HK-2 (cell line): ENCODE measurements at regions not wholly inside any gene's neighbourhood (a gene's known extent, or its start where the extent isn't known, plus 50 kb on each side); places are given as distances from the start of the nearest gene placed in this dataset.
"Not testable (repeated sequence)": the region's sequence is repeated elsewhere in the genome, so short reads cannot be mapped to it uniquely, and the experiment has no call there.

Experiments
- DNase-seq: peaks from one replicate; pipeline ENCODE4 v3.0.0-alpha.2; 2018; ENCODE audit not compliant: unreplicated experiment

DNA sequence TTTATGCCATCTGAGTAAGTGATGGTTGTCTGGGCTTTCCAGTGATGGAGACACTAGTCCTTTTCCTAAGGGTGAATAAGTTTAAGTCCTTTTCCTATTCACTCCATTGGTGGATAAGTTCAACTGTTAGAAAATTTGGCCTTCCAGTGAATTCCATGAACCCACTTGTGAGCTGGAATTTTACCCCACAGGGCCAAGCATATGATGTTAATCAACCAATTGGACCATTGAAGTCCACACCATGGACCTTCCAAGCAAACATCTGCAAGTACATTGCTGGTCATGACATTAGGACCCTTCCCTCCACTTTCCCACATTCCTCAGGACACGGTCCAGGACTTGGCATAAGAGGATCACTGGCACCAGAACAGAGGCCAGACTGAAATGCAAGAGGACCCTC lies 381.4 kb downstream of the RPS24 start:
- no peak for DNase-seq

- peak; percentile 20 for DNase-seq
Observed at GRCh38 chr10:78416031-78417011, 382.7 kb downstream of the RPS24 start.

DNA sequence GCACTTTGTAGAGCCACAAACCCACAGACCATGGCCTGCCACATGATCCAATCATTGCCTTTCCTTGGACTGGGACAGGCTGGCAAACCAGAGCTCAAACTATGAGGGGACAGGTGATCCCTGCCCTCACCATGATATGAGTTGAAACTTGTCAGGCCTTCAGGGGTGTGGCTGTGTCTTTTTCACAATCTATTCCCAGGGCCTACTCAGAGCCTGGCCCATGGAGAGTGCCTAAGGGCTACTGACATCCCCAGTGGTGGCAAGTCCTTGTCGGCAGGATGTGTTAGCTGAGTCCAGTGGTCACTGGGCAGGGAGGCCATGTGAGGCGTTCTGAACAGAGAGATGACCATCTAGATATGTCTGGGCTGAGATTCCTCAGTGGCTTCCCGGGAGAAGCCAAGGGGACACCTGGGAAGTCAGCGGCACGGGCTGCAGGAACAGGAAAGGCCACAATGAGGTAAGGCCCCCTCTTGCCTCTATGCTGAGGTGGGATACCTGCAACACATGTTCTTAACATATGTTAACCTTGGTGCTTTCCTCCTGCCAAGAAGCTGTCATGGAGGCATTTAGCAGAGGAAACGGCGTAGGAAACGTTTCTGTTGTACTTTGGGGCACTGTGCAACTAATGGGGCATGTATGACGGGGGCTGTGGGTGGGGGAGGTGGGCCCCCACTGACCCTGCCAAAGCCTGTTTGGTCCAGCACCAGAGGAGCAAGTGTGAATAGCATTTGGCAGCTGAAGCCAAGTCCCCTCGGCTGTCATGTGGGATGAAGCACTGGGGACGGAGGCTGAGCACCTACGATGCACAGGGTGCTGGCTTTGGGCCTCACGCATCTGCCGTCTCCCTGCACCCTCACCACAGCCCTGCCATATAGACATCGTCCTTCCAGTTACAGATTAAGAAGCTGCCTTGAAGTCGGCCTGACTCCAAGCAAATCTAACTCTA lies 384.0 kb downstream of the RPS24 start:
- no peak for DNase-seq

- DNase-seq = no peak
Observed at GRCh38 chr10:78419481-78420265, 386.0 kb downstream of the RPS24 start.

DNA sequence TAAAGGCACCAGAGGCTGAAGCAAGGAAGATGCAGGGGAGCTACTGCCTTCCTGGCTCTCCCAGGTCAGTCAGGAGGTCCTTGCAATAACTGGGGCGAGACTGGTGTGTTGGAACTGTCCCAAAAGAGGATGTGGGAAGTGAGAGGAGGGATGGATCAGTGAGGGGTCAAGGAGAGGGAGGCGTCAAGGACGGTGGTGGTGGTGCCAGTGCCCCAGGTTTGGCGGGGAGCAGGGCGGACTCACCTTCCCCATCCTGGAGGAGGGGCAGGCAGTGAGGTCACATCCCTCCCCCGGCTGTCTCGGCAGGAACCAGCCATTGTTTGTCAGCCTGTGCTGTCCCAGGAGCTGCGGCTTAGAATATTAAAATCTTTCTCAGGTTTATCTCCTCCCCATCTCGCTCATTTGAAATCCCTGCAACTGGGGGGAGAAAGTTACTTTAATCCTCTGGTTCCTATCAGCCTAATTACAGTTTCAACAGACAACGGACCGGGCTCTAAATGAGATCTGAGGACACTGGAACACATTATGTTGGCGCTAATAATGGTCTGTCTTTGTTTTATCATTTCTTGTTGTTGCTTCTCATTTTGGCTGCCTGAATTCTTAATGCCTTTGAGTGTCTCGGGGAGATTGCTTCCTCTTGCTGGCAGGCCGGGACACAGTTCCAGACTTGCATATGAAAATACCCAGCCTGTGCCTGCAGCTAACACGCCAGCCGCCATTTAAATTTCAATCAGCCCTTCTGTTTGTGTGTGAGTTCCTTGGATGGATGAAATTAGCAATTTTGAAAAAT lies 387.5 kb downstream of the RPS24 start:
- DNase-seq = no peak

- not testable (repeated sequence) for DNase-seq
Observed at GRCh38 chr10:78424050-78424449, 390.4 kb downstream of the RPS24 start.

DNA sequence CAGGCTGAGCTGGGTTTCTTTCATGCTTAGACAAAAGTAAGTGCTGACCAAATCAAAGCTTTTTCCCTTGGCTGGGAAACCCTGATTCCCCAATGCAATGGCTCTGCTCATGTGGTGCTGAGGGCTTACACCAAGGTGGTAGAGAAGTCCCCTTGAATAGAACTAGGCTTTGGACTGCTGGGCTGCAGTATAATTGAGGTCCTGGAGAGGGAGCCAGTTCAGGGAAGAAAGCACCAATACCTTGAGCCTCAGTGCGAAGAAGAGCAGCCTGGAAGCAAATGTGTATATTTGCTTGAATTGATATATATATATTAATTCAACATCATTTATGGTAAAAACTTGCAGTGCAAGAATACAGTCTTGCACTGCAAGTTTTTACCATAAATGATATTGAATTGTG lies 391.1 kb downstream of the RPS24 start:
- DNase-seq = no peak

DNA sequence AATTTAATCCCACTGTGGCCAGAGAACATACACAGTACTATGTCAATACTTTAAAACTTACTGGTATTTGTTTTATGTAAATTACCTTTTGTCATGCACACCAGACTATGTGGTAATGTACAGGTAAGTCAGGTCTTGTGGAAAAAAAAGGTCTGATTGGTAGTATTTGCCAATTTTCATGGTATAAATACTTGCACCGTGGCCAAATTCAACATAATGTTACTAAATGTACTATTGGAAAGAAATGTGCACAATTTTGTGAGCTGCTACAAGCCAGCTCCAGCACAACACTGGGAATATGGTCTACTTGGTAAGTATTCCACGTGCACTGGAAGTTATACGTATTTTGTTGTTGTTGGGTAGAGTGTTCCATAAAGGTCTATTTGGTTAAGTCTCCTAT lies 392.5 kb downstream of the RPS24 start:
- no peak for DNase-seq

- DNase-seq = no peak
Observed at GRCh38 chr10:78427497-78428031, 393.9 kb downstream of the RPS24 start.

DNA sequence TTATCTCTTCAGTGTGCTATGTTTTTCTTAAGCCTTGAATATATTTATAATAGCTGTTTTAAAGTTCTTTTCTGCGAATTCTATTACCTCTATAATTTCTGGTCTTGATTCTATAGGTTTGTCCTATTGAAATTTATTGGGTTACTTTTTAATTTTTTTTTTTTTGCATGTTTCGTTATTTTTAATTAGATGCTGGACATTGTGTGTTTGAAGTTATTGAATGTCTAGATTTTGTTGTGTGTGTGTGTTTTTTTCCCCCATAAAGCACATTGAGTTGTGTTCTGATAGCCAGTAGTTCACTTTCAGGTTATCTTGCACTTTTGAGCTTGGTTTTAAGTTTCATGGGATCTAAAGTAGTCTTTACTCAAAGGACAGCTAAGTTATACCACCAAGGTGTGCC lies 394.9 kb downstream of the RPS24 start:
- no peak for DNase-seq

DNA sequence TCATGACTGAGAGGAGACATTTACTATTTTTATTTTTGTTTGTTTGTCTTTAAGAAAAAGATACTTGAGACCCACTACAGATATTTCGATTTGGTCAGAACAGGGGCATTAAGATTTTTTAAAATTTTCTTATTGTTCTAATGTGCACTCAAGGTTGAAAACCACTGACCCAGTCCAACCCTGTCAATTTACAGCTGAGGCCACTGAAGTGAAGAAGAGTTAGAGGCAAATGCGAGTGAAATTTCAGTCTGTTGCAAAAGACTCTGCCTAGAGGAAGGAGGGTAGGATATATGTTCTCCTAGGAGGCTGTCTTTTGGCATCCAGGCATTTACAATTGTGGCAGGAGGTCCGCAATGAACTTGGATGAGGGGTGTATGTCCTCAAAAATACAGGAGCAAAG lies 396.3 kb downstream of the RPS24 start:
- DNase-seq = no peak

GRCh38 chr10:78432583-78432982 lies 398.9 kb downstream of the RPS24 start:
- DNase-seq = no peak

GRCh38 chr10:78433076-78433595 lies 399.5 kb downstream of the RPS24 start:
- DNase-seq = no peak

GRCh38 chr10:78433766-78434535 lies 400.3 kb downstream of the RPS24 start:
- no peak for DNase-seq

DNA sequence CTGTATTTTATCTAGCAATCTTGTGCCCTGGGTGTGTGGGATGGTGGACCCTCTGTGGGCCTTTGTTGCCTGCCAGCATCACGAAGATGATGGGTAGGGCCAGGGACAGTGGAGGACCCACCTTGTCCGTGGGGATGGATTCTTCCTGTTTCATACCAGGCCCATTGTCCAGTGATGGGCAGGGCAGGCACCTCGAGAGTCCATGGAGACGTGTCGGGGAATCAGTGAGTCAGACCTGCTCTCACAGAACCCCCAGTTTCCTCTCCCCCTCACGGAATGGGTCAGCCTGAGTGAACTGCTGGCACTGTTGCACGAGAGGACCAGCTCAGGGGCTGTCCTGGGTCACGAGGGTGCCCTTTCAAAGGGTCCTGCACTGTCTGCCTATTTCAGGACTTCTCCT lies 401.2 kb downstream of the RPS24 start:
- DNase-seq = no peak

- no peak for DNase-seq
Observed at GRCh38 chr10:78435484-78436221, 402.0 kb downstream of the RPS24 start.

DNA sequence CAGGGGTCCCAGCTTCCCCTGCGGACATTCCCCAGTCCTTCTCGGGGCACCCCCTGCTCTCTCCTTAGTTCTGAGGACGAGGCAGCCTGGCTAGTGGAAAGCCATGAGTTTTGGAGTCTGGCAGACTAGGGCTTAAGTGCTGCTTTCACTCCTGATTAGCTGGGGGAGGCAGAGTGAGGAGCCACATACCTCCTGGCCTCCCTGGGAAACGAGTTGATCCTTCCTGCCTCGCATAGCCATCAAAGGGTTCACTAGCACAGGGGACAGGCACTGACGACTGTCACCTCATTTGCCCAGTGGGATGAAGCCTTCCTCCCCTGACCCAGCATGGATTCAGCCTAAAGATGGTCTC lies 402.5 kb downstream of the RPS24 start:
- no peak for DNase-seq

GRCh38 chr10:78436706-78437406 lies 403.2 kb downstream of the RPS24 start:
- DNase-seq = no peak
